Memory B cell (primary cell): ENCODE measurements at regions not wholly inside any gene's neighbourhood (a gene's known extent, or its start where the extent isn't known, plus 50 kb on each side); places are given as distances from the start of the nearest gene placed in this dataset.

Experiments
- ATAC-seq: fragments of 150-1000 bp; cut with Tn5 transposase; 2 replicates; pipeline ENCODE4 v1.10.0; 2021; ENCODE audit warnings: low read depth, mild to moderate bottlenecking, moderate library complexity
- DNase-seq, 2 donors: peaks; one replicate each; pipeline ENCODE4 v3.0.0; 2022; ENCODE audit warnings: low spot score in 2 of 2
- H3K27ac Mint-ChIP-seq: one replicate; pipeline ENCODE4 v1.8.0; 2022; ENCODE audit warnings: mild to moderate bottlenecking, moderate library complexity, mixed read lengths
- H3K27me3 Mint-ChIP-seq: one replicate; pipeline ENCODE4 v1.8.0; 2022; ENCODE audit warnings: mixed read lengths
- H3K36me3 Mint-ChIP-seq: one replicate; pipeline ENCODE4 v1.8.0; 2022; ENCODE audit warnings: mild to moderate bottlenecking, mixed read lengths
- H3K4me1 Mint-ChIP-seq: one replicate; pipeline ENCODE4 v1.8.0; 2022; ENCODE audit warnings: mixed read lengths
- H3K4me3 Mint-ChIP-seq: one replicate; pipeline ENCODE4 v1.8.0; 2022; ENCODE audit warnings: mild to moderate bottlenecking, moderate library complexity, mixed read lengths
- H3K9me3 Mint-ChIP-seq: one replicate; pipeline ENCODE4 v1.8.0; 2022; ENCODE audit warnings: mixed read lengths

DNA sequence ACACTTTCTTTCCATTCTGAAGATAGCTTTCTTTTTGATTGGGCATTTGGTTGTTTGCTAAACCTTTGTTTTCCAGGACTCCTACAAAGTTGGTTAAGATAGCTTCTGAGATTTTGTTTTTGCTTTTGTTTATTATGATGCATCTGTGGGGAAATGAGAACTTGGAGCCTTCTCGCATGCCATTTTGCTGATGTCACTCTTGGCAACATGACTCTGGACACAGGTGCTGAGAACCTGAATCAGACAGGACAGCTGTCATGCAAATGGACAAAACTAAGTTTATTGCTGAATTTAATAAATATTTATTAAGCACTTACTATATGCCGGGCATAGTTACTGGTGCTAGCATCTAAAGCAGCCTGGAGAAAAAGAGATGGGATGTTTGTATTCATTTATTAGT is 274.1 kb downstream of the ZEB1 start:
- H3K4me1 Mint-ChIP-seq = no peaks in the 10 kb centered on the region
- no peak overlapping the region for H3K4me3 Mint-ChIP-seq
- peaks cover 22% of the 10 kb centered on the region for H3K27me3 Mint-ChIP-seq
- ATAC-seq = no peak
- peaks cover 5% of the 10 kb centered on the region for H3K36me3 Mint-ChIP-seq
- H3K9me3 Mint-ChIP-seq = peaks cover 19% of the 10 kb centered on the region
- no peak overlapping the region for H3K27ac Mint-ChIP-seq
- DNase-seq = no peak

GRCh38 chr10:31591569-31591968 is 272.6 kb downstream of the ZEB1 start:
- H3K4me3 Mint-ChIP-seq = no peak overlapping the region
- no peaks in the 10 kb centered on the region for H3K4me1 Mint-ChIP-seq
- no peak for DNase-seq
- H3K27me3 Mint-ChIP-seq = peaks cover 22% of the 10 kb centered on the region
- H3K36me3 Mint-ChIP-seq = peaks cover 5% of the 10 kb centered on the region
- no peak overlapping the region for H3K27ac Mint-ChIP-seq
- ATAC-seq = no peak
- peaks cover 19% of the 10 kb centered on the region for H3K9me3 Mint-ChIP-seq

DNA sequence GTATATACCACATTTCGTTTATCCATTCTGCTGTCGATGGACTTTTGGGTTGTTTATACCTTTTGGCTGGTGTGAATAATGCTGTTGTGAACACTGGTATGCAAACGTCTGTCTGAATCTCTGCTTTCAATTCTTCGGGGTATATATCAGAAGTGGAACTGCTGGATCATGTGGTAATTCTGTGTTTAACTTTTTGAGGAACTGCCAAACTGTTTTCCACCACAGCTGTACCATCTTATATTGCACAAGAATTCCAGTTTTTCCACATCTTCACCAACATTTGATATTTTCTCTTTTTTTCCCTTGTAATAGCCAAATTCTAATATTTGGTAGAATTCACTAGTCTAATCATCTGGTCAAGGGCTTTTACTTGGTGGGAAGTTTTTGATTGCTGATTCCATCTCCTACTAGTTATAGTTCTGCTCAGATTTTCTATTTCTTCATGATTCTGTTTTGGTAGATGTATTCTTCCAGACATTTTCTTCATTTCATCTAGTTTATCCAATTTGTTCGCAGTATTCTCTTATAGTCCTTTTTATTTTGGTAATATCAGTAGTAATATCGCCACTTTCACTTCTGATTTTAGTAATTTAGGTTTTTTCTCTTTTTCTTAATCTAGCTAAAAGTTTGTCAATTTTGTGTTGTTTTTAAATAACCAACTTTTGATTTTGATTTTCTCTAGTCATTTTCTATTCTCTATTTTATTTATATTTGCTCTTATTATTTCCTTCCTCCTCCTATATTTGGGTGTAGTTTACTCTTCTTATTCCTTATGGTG is 271.2 kb downstream of the ZEB1 start:
- Mint-ChIP-seq H3K36me3 (peaks cover 5% of the 10 kb centered on the region), H3K27me3 (peaks cover 18% of the 10 kb centered on the region), H3K4me3 (no peak overlapping the region), H3K4me1 (no peaks in the 10 kb centered on the region), H3K9me3 (peaks cover 19% of the 10 kb centered on the region), H3K27ac (no peak overlapping the region)
- no peak for DNase-seq
- no peak for ATAC-seq

DNA sequence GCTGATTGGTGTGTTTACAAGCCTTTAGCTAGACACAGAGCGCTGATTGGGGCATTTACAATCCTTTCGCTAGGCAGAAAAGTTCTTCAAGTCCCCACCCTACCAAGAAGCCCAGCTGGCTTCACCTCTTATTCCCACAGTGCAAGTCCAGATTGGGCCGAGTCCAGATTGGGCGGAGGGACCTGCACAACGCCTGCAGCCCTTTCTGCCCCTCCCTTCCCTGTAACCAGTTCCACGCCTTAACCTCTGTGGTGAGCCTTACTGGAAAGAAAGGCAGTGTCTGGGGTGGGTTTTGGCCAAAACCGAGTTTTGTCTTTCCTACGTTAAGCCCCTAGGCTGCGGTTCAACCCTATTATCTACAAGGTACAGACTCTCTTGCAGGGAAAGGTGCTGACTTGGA is 268.7 kb downstream of the ZEB1 start:
- Mint-ChIP-seq H3K27ac (no peak overlapping the region), H3K9me3 (peaks cover 14% of the 10 kb centered on the region), H3K27me3 (peaks cover 16% of the 10 kb centered on the region), H3K4me1 (no peaks in the 10 kb centered on the region), H3K4me3 (no peak overlapping the region), H3K36me3 (peaks cover 5% of the 10 kb centered on the region)
- ATAC-seq = no peak
- no peak for DNase-seq

- ATAC-seq (no peak), DNase-seq (no peak)
- Mint-ChIP-seq H3K4me3 (no peak overlapping the region), H3K27ac (no peak overlapping the region), H3K36me3 (peaks cover 3% of the 10 kb centered on the region), H3K27me3 (peaks cover 17% of the 10 kb centered on the region), H3K9me3 (peaks cover 11% of the 10 kb centered on the region), H3K4me1 (no peaks in the 10 kb centered on the region)
These were observed 268.0 kb downstream of the ZEB1 start for GRCh38 chr10:31586723-31587638.

GRCh38 chr10:31584876-31585275 is 265.9 kb downstream of the ZEB1 start:
- no peaks in the 10 kb centered on the region for H3K9me3 Mint-ChIP-seq
- no peaks in the 10 kb centered on the region for H3K36me3 Mint-ChIP-seq
- no peak overlapping the region for H3K4me3 Mint-ChIP-seq
- ATAC-seq (no peak), DNase-seq (no peak)
- H3K4me1 Mint-ChIP-seq = no peaks in the 10 kb centered on the region
- H3K27ac Mint-ChIP-seq = no peak overlapping the region
- H3K27me3 Mint-ChIP-seq = peaks cover 9% of the 10 kb centered on the region

DNA sequence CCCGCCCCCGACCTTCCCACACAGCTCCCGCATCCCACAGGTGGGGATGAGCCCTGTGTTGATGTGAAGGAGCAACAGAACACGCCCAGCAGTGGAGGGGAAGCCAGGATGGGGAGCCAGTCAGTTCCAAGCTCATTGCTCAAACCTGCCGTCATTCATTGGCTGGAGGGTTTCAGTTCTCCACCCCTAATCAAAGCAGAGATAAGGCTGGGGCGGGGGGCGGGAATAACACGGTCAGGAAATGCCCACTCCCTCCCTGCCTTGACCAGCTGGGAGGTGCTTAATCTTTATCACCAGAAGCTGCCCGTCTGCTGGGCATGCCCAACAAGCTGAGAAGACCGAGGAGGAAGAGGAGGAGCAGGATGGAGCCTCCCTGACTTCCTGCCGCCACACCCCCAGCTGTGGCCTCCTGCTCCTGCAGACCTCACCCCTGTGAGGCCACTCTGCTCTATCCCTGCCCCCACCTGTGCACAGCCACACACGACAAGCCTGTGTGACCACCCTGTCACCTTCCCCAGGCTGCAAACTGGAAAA is 265.1 kb downstream of the ZEB1 start:
- Mint-ChIP-seq H3K27ac (no peak overlapping the region), H3K4me1 (no peaks in the 10 kb centered on the region), H3K36me3 (no peaks in the 10 kb centered on the region), H3K27me3 (peaks cover 8% of the 10 kb centered on the region), H3K4me3 (no peak overlapping the region), H3K9me3 (no peaks in the 10 kb centered on the region)
- DNase-seq (no peak), ATAC-seq (no peak)

DNA sequence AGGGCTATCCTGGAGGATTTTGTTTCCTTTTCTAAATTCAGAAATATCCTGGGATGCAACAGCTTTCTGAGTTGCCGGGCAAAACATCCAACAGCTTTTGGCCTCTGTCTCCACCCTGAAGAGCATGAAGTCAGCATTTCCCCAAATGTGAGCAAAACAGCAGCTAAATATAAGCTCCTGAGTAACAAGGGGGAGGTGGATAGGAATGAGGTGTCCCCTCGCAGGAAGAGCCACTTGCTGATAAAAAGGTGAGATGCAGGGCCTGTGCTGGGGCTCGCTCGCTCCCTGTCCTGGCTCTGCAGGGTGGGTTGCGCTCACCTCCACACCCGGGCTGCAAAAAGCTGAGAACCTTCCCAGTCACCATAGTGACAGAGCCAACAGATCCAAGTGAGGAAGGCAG is 264.3 kb downstream of the ZEB1 start:
- peaks cover 1% of the 10 kb centered on the region for H3K9me3 Mint-ChIP-seq
- DNase-seq (no peak), ATAC-seq (no peak)
- no peaks in the 10 kb centered on the region for H3K36me3 Mint-ChIP-seq
- peaks cover 8% of the 10 kb centered on the region for H3K27me3 Mint-ChIP-seq
- no peak overlapping the region for H3K27ac Mint-ChIP-seq
- H3K4me3 Mint-ChIP-seq = no peak overlapping the region
- no peaks in the 10 kb centered on the region for H3K4me1 Mint-ChIP-seq

DNA sequence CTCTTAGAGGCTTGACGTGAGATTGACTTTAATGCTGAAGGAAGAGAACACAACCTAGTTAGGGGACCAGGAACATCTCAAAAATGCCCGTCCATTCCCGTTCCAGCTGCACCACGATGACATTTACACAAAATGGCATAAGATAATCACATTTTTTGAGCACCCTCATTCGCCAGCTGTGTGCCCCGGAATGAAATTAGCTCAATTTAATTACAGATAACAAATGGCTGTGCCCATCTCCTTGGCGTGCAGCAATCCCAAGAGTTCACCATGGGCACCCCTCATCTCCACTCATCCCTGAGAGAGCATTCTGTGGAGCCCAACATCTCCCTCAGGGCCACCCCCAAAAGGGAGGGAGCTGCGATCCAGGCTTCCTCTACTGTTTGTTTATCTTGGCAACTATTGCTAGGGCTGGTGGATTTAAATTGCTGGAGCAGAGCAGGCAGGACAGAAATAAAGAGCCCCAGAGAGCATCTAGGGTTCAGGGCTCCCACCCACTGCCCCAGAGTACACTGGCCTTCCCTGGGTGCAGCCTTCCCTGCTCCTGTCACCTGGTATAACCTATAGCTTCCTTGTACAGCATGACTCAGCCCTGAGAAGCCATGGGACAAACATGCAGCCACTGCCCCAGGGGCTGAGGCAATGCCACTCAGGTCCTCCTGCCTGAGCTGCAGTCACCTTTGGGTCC is 263.5 kb downstream of the ZEB1 start:
- H3K4me3 Mint-ChIP-seq = no peak overlapping the region
- ATAC-seq (no peak), DNase-seq (no peak)
- peaks cover 3% of the 10 kb centered on the region for H3K9me3 Mint-ChIP-seq
- no peaks in the 10 kb centered on the region for H3K4me1 Mint-ChIP-seq
- no peak overlapping the region for H3K27ac Mint-ChIP-seq
- H3K27me3 Mint-ChIP-seq = peaks cover 8% of the 10 kb centered on the region
- no peaks in the 10 kb centered on the region for H3K36me3 Mint-ChIP-seq

DNA sequence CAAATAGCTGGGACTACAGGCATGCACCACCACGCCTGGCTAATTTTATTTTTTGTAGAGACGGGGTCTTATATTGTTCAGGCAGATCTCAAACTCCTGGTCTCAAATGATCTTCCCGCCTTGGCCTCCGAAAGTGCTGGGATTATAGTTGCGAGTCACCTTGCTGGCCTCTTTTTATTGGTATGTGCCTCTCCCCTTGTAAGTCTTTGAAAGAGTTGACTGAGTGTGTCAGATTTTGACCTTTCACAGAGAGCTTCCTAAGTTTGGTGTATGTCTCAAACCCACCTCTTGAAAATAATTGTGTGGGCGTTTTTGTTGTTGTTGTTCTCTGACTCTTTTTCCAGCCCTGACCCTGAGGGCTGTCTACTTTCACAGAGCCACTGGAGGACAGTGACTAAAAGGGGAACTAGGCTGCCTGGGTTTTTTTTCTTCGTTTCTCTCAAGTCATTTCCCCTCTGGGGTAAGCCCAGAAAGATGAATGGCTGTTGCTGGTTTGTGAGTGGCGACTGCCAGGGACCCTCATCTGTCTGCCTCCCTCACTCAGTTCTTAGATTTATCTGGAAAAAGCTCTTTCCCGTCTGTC is 262.8 kb downstream of the ZEB1 start:
- no peak overlapping the region for H3K4me3 Mint-ChIP-seq
- ATAC-seq (peak; percentile 24), DNase-seq (no peak)

GRCh38 chr10:31580646-31581045 is 261.6 kb downstream of the ZEB1 start:
- DNase-seq = no peak
- ATAC-seq = no peak
- Mint-ChIP-seq H3K36me3 (peaks cover 2% of the 10 kb centered on the region), H3K27ac (no peak overlapping the region), H3K4me1 (no peaks in the 10 kb centered on the region), H3K4me3 (no peak overlapping the region), H3K9me3 (peaks cover 9% of the 10 kb centered on the region), H3K27me3 (peaks cover 8% of the 10 kb centered on the region)

More for the DNA sequence above, 262.8 kb downstream of the ZEB1 start:
- no peaks in the 10 kb centered on the region for H3K36me3 Mint-ChIP-seq
- peaks cover 7% of the 10 kb centered on the region for H3K9me3 Mint-ChIP-seq
- H3K27me3 Mint-ChIP-seq = peaks cover 8% of the 10 kb centered on the region
- no peaks in the 10 kb centered on the region for H3K4me1 Mint-ChIP-seq
- H3K27ac Mint-ChIP-seq = no peak overlapping the region
